H9 (cell line): ENCODE measurements at regions not wholly inside any gene's neighbourhood (a gene's known extent, or its start where the extent isn't known, plus 50 kb on each side); places are given as distances from the start of the nearest gene placed in this dataset.

Experiments
- DNase-seq: peaks from one replicate; pipeline ENCODE4 v3.0.0-alpha.2; 2017
- H2AFZ ChIP-seq: one replicate; pipeline ENCODE4 v1.6.1; 2013; ENCODE audit warnings: mild to moderate bottlenecking, low read length, control low read depth, moderate library complexity
- H2AK5ac ChIP-seq: 2 replicates; pipeline ENCODE4 v1.6.1; 2013; ENCODE audit warnings: low read length, control low read depth, mixed read lengths; ENCODE audit not compliant: insufficient read length
- H2BK120ac ChIP-seq: one replicate; pipeline ENCODE4 v1.6.1; 2013; ENCODE audit warnings: low read depth, mild to moderate bottlenecking, low read length, control low read depth, inconsistent platforms; ENCODE audit not compliant: poor library complexity, severe bottlenecking
- H2BK12ac ChIP-seq: 2 replicates; pipeline ENCODE4 v1.6.1; 2013; ENCODE audit warnings: low read length, control low read depth, mixed read lengths, low read depth; ENCODE audit not compliant: insufficient read length
- H2BK15ac ChIP-seq: 2 replicates; pipeline ENCODE4 v1.6.1; 2013; ENCODE audit warnings: low read depth, low read length, control low read depth
- H2BK20ac ChIP-seq: one replicate; pipeline ENCODE4 v1.6.1; 2013; ENCODE audit warnings: low read depth, mild to moderate bottlenecking, low read length, control low read depth, inconsistent platforms; ENCODE audit not compliant: poor library complexity, severe bottlenecking
- H2BK5ac ChIP-seq: 2 replicates; pipeline ENCODE4 v1.6.1; 2013; ENCODE audit warnings: low read length, control low read depth, mixed read lengths; ENCODE audit not compliant: insufficient read length
- H3K14ac ChIP-seq: 2 replicates; pipeline ENCODE4 v1.6.1; 2013; ENCODE audit warnings: low read length, control low read depth; ENCODE audit not compliant: insufficient read depth
- H3K18ac ChIP-seq: 2 replicates; pipeline ENCODE4 v1.6.1; 2013; ENCODE audit warnings: low read depth, mild to moderate bottlenecking, mixed read lengths, low read length, control low read depth; ENCODE audit not compliant: insufficient read length
- H3K23ac ChIP-seq: 2 replicates; pipeline ENCODE4 v1.6.1; 2013; ENCODE audit warnings: low read length, control low read depth, mixed read lengths, low read depth; ENCODE audit not compliant: insufficient read length
- H3K23me2 ChIP-seq: 2 replicates; pipeline ENCODE4 v1.6.1; 2013; ENCODE audit warnings: low read depth, mild to moderate bottlenecking, mixed read lengths, low read length, control low read depth; ENCODE audit not compliant: insufficient read length, poor library complexity, severe bottlenecking
- H3K27ac ChIP-seq: 2 replicates; pipeline ENCODE4 v1.5.1; 2013; ENCODE audit warnings: low read length, control low read depth, mixed read lengths, low read depth; ENCODE audit not compliant: insufficient read length
- H3K27me3 ChIP-seq: 2 replicates; pipeline ENCODE4 v1.6.1; 2013; ENCODE audit warnings: low read length, control low read depth, inconsistent platforms; ENCODE audit not compliant: insufficient read depth
- H3K4ac ChIP-seq: 2 replicates; pipeline ENCODE4 v1.6.1; 2013; ENCODE audit warnings: low read depth, mild to moderate bottlenecking, control low read depth, inconsistent platforms, low read length, moderate library complexity
- H3K4me1 ChIP-seq: 2 replicates; pipeline ENCODE4 v1.6.1; 2013; ENCODE audit warnings: low read length, control low read depth, inconsistent platforms; ENCODE audit not compliant: insufficient read depth
- H3K4me2 ChIP-seq: 2 replicates; pipeline ENCODE4 v1.6.1; 2013; ENCODE audit warnings: low read length, control low read depth, mixed read lengths; ENCODE audit not compliant: insufficient read length, insufficient read depth
- H3K56ac ChIP-seq: 2 replicates; pipeline ENCODE4 v1.6.1; 2013; ENCODE audit warnings: low read depth, mild to moderate bottlenecking, mixed read lengths, low read length, control low read depth; ENCODE audit not compliant: insufficient read length
- H3K79me1 ChIP-seq: 2 replicates; pipeline ENCODE4 v1.6.1; 2013; ENCODE audit warnings: low read depth, mild to moderate bottlenecking, moderate library complexity, low read length, control low read depth, inconsistent platforms; ENCODE audit not compliant: insufficient read depth, poor library complexity, severe bottlenecking
- H3K79me2 ChIP-seq: 2 replicates; pipeline ENCODE4 v1.6.1; 2013; ENCODE audit warnings: low read length, control low read depth, inconsistent platforms; ENCODE audit not compliant: insufficient read depth
- H3K9ac ChIP-seq: 2 replicates; pipeline ENCODE4 v1.6.1; 2013; ENCODE audit warnings: low read length, control low read depth, mixed read lengths; ENCODE audit not compliant: insufficient read length; ENCODE audit errors: extremely low read depth
- H3K9me3 ChIP-seq: one replicate; pipeline ENCODE4 v1.6.1; 2013; ENCODE audit warnings: low read depth, low read length, inconsistent platforms; ENCODE audit not compliant: control insufficient read depth
- H3T11ph ChIP-seq: one replicate; pipeline ENCODE4 v1.6.1; 2013; ENCODE audit warnings: mild to moderate bottlenecking, low read length, control low read depth, inconsistent platforms
- H4K20me1 ChIP-seq: one replicate; pipeline ENCODE4 v1.6.1; 2013; ENCODE audit not compliant: control insufficient read depth, insufficient read length, insufficient read depth
- H4K5ac ChIP-seq: 2 replicates; pipeline ENCODE4 v1.6.1; 2013; ENCODE audit warnings: low read depth, mild to moderate bottlenecking, mixed read lengths, low read length, control low read depth; ENCODE audit not compliant: insufficient read length
- H4K8ac ChIP-seq: replicated peaks from 2 replicates; pipeline ENCODE4 v1.6.1; 2013; ENCODE audit warnings: low read length, control low read depth, mixed read lengths, low read depth; ENCODE audit not compliant: insufficient read length
- H4K91ac ChIP-seq: 2 replicates; pipeline ENCODE4 v1.6.1; 2013; ENCODE audit warnings: low read depth, mild to moderate bottlenecking, moderate library complexity, mixed read lengths, low read length, control low read depth; ENCODE audit not compliant: insufficient read length
- H3K27ac Mint-ChIP-seq, 3 experiments: 2 replicates in 2 of 3; 3 replicates in 1 of 3; pipeline ENCODE4 v1.8.0; 2020 to 2021; ENCODE audit warnings: mixed read lengths in 3 of 3, mild to moderate bottlenecking in 1 of 3, moderate library complexity in 1 of 3
- H3K27me3 Mint-ChIP-seq: 2 replicates; pipeline ENCODE4 v1.8.0; 2021; ENCODE audit warnings: low read depth, mild to moderate bottlenecking, moderate library complexity, mixed read lengths
- H3K36me3 Mint-ChIP-seq, 3 experiments: 2 replicates in 2 of 3; 3 replicates in 1 of 3; pipeline ENCODE4 v1.8.0; 2020 to 2021; ENCODE audit warnings: low read depth in 3 of 3, mixed read lengths in 3 of 3; ENCODE audit not compliant: insufficient read depth in 1 of 3
- H3K4me1 Mint-ChIP-seq, 2 experiments: 2 replicates each; pipeline ENCODE4 v1.8.0; 2020; ENCODE audit warnings: mixed read lengths in 2 of 2
- H3K4me3 Mint-ChIP-seq, 2 experiments: 2 replicates in 1 of 2; 3 replicates in 1 of 2; pipeline ENCODE4 v1.8.0; 2020 to 2021; ENCODE audit warnings: mild to moderate bottlenecking in 2 of 2, mixed read lengths in 2 of 2, moderate library complexity in 1 of 2
- H3K9me3 Mint-ChIP-seq, 2 experiments: 2 replicates in 1 of 2; 3 replicates in 1 of 2; pipeline ENCODE4 v1.8.0; 2020; ENCODE audit warnings: mild to moderate bottlenecking in 2 of 2, mixed read lengths in 2 of 2, moderate library complexity in 1 of 2
- CTCF ChIP-seq: fragments of 200-600 bp; sonication (generic); conservative IDR thresholded peaks from 3 replicates; pipeline ENCODE4 v1.8.0; 2021; ENCODE audit warnings: antibody characterized with exemption, mild to moderate bottlenecking
- WGBS: extraction: QIAGEN DNeasy Blood & Tissue Kit; methylation state at CpG from one replicate; pipeline ENCODE4 v1.1.7; 2013; ENCODE audit warnings: missing lambda C conversion rate, low lambda C conversion rate, mixed read lengths; ENCODE audit not compliant: insufficient read length; ENCODE audit errors: extremely low coverage; 5-methylcytosine and 5-hydroxymethylcytosine counted together

GRCh38 chr14:49970474-49971147 lies 77.7 kb downstream of the ARF6 start:
- no peaks in the 10 kb centered on the region for H3K23me2 ChIP-seq
- no peak overlapping the region for H2BK20ac ChIP-seq
- no peak overlapping the region for H3K4ac ChIP-seq
- Mint-ChIP-seq H3K27me3 (peaks cover 7% of the 10 kb centered on the region), H3K4me1 (peaks cover 17 to 22% of the 10 kb centered on the region in 2 experiments), H3K27ac (no peak overlapping the region), H3K4me3 (no peak overlapping the region), H3K36me3 (peaks cover 0 to 4% (median 0%) of the 10 kb centered on the region in 3 experiments; a peak in 1 of 7 replicates), H3K9me3 (no peaks in the 10 kb centered on the region)
- TF ChIP-seq CTCF: no peak
- H3K27me3 ChIP-seq: no peaks in the 10 kb centered on the region; the same call in 1 of the 2 replicates
- H3K79me2 ChIP-seq: no peaks in the 10 kb centered on the region
- H4K8ac ChIP-seq: no peak overlapping the region
- H2AK5ac ChIP-seq: no peak overlapping the region
- WGBS: no CpG with 5 or more reads among the region's 8 CpGs
- no peak overlapping the region for H2BK12ac ChIP-seq
- no peak for DNase-seq
- H3K23ac ChIP-seq: no peak overlapping the region
- H3K18ac ChIP-seq: no peak overlapping the region
- H4K5ac ChIP-seq: no peak overlapping the region
- no peak overlapping the region for H3K56ac ChIP-seq
- no peak overlapping the region for H2BK15ac ChIP-seq
- H3K79me1 ChIP-seq: no peaks in the 10 kb centered on the region
- no peak overlapping the region for H3T11ph ChIP-seq
- H3K4me1 ChIP-seq: no peaks in the 10 kb centered on the region; the same call in 1 of the 2 replicates
- no peak overlapping the region for H3K14ac ChIP-seq
- no peak overlapping the region for H4K91ac ChIP-seq
- H2BK120ac ChIP-seq: no peak overlapping the region
- no peaks in the 10 kb centered on the region for H4K20me1 ChIP-seq
- H3K27ac ChIP-seq: no peak overlapping the region
- no peak overlapping the region for H3K9ac ChIP-seq
- no peak overlapping the region for H2AFZ ChIP-seq
- H2BK5ac ChIP-seq: no peak overlapping the region
- no peak overlapping the region for H3K4me2 ChIP-seq
- H3K9me3 ChIP-seq: no peaks in the 10 kb centered on the region
